ENCODE measurements at regions not wholly inside any gene's neighbourhood (a gene's known extent, or its start where the extent isn't known, plus 50 kb on each side); places are given as distances from the start of the nearest gene placed in this dataset.

GRCh38 chr2:51629406-51629805 is 597.5 kb upstream of the NRXN1 start:
- H2AFZ ChIP-seq = no peak overlapping the region
- no peak for DNase-seq (ENCODE audit: low spot score)
- no peaks in the 10 kb centered on the region for H3K79me2 ChIP-seq (replicated peaks; ENCODE audit: insufficient read depth)
- no peak overlapping the region for H3K4me2 ChIP-seq
- no peak overlapping the region for H3K27ac Mint-ChIP-seq
- no peaks in the 10 kb centered on the region; the same call in 2 of the 3 replicates for H3K9me3 Mint-ChIP-seq
- no peaks in the 10 kb centered on the region for H3K36me3 Mint-ChIP-seq (ENCODE audit: low read depth)
- H3K4me3 Mint-ChIP-seq = no peak overlapping the region
- H3K27ac ChIP-seq (ENCODE audit: low read depth) = no peak overlapping the region
- H3K4me1 Mint-ChIP-seq = peaks cover 5% of the 10 kb centered on the region
- H4K20me1 ChIP-seq (replicated peaks; ENCODE audit: insufficient read depth) = no peaks in the 10 kb centered on the region
- no peak overlapping the region for H3K4me3 ChIP-seq
- H3K36me3 ChIP-seq (ENCODE audit: insufficient read depth) = no peaks in the 10 kb centered on the region
- no peak for ATAC-seq
- no peak for TF ChIP-seq EZH2 (IDR thresholded peaks at IDR 0.05; ENCODE audit: low read depth, unreplicated experiment)
- TF ChIP-seq CREB1 (CRISPR knock-in tag; IDR thresholded peaks at IDR 0.05; ENCODE audit: low read depth) = no peak
- no peaks in the 10 kb centered on the region for H3K9me2 ChIP-seq (ENCODE audit: insufficient read depth)
- H3F3A ChIP-seq (replicated peaks; ENCODE audit: low read depth) = no peaks in the 10 kb centered on the region
- H3K4me1 ChIP-seq (ENCODE audit: insufficient read depth) = peaks cover 4% of the 10 kb centered on the region; the same call in 1 of the 2 replicates
- H3K27me3 ChIP-seq (ENCODE audit: insufficient read depth) = no peaks in the 10 kb centered on the region
- no peaks in the 10 kb centered on the region for H3K27me3 Mint-ChIP-seq (ENCODE audit: insufficient read depth, low read depth, poor library complexity)

GRCh38 chr2:51628917-51629316 is 597.0 kb upstream of the NRXN1 start:
- H3K27ac ChIP-seq (ENCODE audit: low read depth) = no peak overlapping the region
- H2AFZ ChIP-seq = no peak overlapping the region
- no peaks in the 10 kb centered on the region for H3K27me3 ChIP-seq (ENCODE audit: insufficient read depth)
- H3K36me3 Mint-ChIP-seq (ENCODE audit: low read depth) = no peaks in the 10 kb centered on the region
- no peaks in the 10 kb centered on the region for H3K36me3 ChIP-seq (ENCODE audit: insufficient read depth)
- no peaks in the 10 kb centered on the region; the same call in 2 of the 3 replicates for H3K9me3 Mint-ChIP-seq
- peaks cover 4% of the 10 kb centered on the region; the same call in 1 of the 2 replicates for H3K4me1 ChIP-seq (ENCODE audit: insufficient read depth)
- H3K9me2 ChIP-seq (ENCODE audit: insufficient read depth) = no peaks in the 10 kb centered on the region
- peaks cover 5% of the 10 kb centered on the region for H3K4me1 Mint-ChIP-seq
- H3K27ac Mint-ChIP-seq = no peak overlapping the region
- no peak overlapping the region for H3K4me3 ChIP-seq
- DNase-seq (ENCODE audit: low spot score) (no peak), ATAC-seq (no peak)
- H3K27me3 Mint-ChIP-seq (ENCODE audit: insufficient read depth, low read depth, poor library complexity) = no peaks in the 10 kb centered on the region
- no peaks in the 10 kb centered on the region for H3K79me2 ChIP-seq (replicated peaks; ENCODE audit: insufficient read depth)
- H3K4me3 Mint-ChIP-seq = no peak overlapping the region
- H3F3A ChIP-seq (replicated peaks; ENCODE audit: low read depth) = no peaks in the 10 kb centered on the region
- no peaks in the 10 kb centered on the region for H4K20me1 ChIP-seq (replicated peaks; ENCODE audit: insufficient read depth)
- TF ChIP-seq EZH2phosphoT487 (IDR thresholded peaks at IDR 0.05; ENCODE audit: unreplicated experiment) = no peak
- no peak for TF ChIP-seq CTCF (conservative IDR thresholded peaks at IDR 0.05; ENCODE audit: low read depth in 2 of 2)
- no peak overlapping the region for H3K4me2 ChIP-seq

- Mint-ChIP-seq H3K36me3 (ENCODE audit: low read depth) (no peaks in the 10 kb centered on the region), H3K4me3 (no peak overlapping the region), H3K27ac (no peak overlapping the region), H3K4me1 (no peaks in the 10 kb centered on the region), H3K27me3 (ENCODE audit: insufficient read depth, low read depth, poor library complexity) (no peaks in the 10 kb centered on the region), H3K9me3 (peaks cover 11% of the 10 kb centered on the region; the same call in 2 of the 3 replicates)
- Histone ChIP-seq H3K27ac (ENCODE audit: low read depth) (no peak overlapping the region), H3K4me3 (no peak overlapping the region), H3K4me1 (ENCODE audit: insufficient read depth) (no peaks in the 10 kb centered on the region), H3K9me2 (ENCODE audit: insufficient read depth) (no peaks in the 10 kb centered on the region), H3K27me3 (ENCODE audit: insufficient read depth) (no peaks in the 10 kb centered on the region), H3K79me2 (replicated peaks; ENCODE audit: insufficient read depth) (no peaks in the 10 kb centered on the region), H2AFZ (no peak overlapping the region), H3F3A (replicated peaks; ENCODE audit: low read depth) (no peaks in the 10 kb centered on the region), H3K4me2 (no peak overlapping the region), H3K36me3 (ENCODE audit: insufficient read depth) (no peaks in the 10 kb centered on the region), H4K20me1 (replicated peaks; ENCODE audit: insufficient read depth) (no peaks in the 10 kb centered on the region)
- ATAC-seq (no peak), DNase-seq (ENCODE audit: low spot score) (no peak)
- TF ChIP-seq ZNF462 (CRISPR knock-in tag; IDR thresholded peaks at IDR 0.05) (no peak), ETS1 (IDR thresholded peaks at IDR 0.05) (no peak)
Observed at GRCh38 chr2:51624995-51625394, 593.1 kb upstream of the NRXN1 start.

Measured in GM23338 (cell line).